ENCODE measurements at regions not wholly inside any gene's neighbourhood (a gene's known extent, or its start where the extent isn't known, plus 50 kb on each side); places are given as distances from the start of the nearest gene placed in this dataset.

DNA sequence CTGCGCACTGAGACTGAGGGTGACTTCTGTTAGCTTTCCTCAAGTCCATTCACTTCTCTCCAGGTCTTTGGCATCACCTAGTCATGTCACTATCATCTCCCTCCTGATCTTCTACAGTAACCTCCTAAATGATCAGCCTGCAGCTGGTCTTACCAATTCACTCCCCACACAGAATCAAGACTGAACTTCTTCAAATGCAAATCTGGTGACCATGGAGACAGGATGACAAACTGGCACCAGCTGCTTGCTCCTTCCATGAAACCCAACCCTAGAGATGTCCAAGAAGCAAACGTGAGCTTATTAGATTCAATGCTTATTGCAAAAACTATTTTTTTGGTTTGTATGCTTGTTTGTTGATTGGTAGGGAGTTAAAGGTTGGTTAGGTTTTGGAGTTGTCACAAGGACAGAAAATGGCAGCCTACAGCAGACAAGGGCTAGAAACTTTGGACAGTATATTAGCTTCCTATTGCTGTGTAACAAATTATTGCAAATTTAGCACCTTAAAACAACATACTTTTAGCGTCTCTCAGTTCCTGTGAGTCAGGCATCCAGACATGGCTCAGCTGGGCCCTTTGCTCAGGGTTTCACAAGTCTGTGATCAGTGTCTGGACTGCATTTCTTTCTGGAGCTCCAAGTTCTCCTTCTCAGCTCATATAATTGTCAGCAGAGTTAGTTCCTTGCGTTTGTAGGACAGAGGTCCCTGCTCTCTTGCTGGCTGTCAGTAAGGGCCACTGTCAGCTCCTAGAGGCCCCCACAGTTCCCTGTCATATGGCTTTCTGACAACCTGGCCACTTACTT lies 53.3 kb upstream of the GJA8 start:
- no peak for TF ChIP-seq EZH2 (IDR thresholded peaks at IDR 0.05; ENCODE audit: borderline replicate concordance, low read depth, low read length, severe bottlenecking)
- TF ChIP-seq, protein P1, sequence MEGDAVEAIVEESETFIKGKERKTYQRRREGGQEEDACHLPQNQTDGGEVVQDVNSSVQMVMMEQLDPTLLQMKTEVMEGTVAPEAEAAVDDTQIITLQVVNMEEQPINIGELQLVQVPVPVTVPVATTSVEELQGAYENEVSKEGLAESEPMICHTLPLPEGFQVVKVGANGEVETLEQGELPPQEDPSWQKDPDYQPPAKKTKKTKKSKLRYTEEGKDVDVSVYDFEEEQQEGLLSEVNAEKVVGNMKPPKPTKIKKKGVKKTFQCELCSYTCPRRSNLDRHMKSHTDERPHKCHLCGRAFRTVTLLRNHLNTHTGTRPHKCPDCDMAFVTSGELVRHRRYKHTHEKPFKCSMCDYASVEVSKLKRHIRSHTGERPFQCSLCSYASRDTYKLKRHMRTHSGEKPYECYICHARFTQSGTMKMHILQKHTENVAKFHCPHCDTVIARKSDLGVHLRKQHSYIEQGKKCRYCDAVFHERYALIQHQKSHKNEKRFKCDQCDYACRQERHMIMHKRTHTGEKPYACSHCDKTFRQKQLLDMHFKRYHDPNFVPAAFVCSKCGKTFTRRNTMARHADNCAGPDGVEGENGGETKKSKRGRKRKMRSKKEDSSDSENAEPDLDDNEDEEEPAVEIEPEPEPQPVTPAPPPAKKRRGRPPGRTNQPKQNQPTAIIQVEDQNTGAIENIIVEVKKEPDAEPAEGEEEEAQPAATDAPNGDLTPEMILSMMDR (IDR thresholded peaks at IDR 0.05; ENCODE audit: borderline replicate concordance, extremely low read depth, low read length, poor library complexity, severe bottlenecking), result no peak
